Gastroesophageal sphincter (tissue), 4 donors: ENCODE measurements at regions not wholly inside any gene's neighbourhood (a gene's known extent, or its start where the extent isn't known, plus 50 kb on each side); places are given as distances from the start of the nearest gene placed in this dataset.

ENCODE experiments used
- ATAC-seq: fragments of 150-250 bp; one replicate; pipeline ENCODE4 v1.9.1; 2016; ENCODE audit warnings: mild to moderate bottlenecking, moderate library complexity
- H3K27ac ChIP-seq, 4 donors: fragments of 200-600 bp; sonication (generic) in 3 of 4; 1 replicate in 3 of 4; 2 replicates in 1 of 4; pipeline ENCODE4 v1.5.1; 2016 to 2019
- H3K27me3 ChIP-seq: fragments of 200-600 bp; sonication (generic); one replicate; pipeline ENCODE4 v1.5.1; 2019
- H3K36me3 ChIP-seq, 2 donors: fragments of 200-600 bp; sonication (generic); one replicate each; pipeline ENCODE4 v1.5.1; 2019; ENCODE audit warnings: control low read depth in 1 of 2
- H3K4me1 ChIP-seq, 3 donors: fragments of 200-600 bp; sonication (generic); 1 replicate in 2 of 3; 2 replicates in 1 of 3; pipeline ENCODE4 v1.5.1; 2016 to 2019; ENCODE audit warnings: control low read depth in 2 of 3
- H3K4me3 ChIP-seq, 2 donors: fragments of 200-600 bp; sonication (generic); one replicate each; pipeline ENCODE4 v1.5.1; 2019; ENCODE audit warnings: mild to moderate bottlenecking in 1 of 2, moderate library complexity in 1 of 2
- H3K9me3 ChIP-seq, 3 donors: fragments of 200-600 bp; sonication (generic); one replicate each; pipeline ENCODE4 v1.5.1; 2017 to 2019; ENCODE audit warnings: control low read depth in 2 of 3
- CTCF ChIP-seq, 4 experiments: fragments of 200-600 bp in 2 of 4; fragments of 450-650 bp in 2 of 4; sonication (generic) in 1 of 4; IDR thresholded peaks; one replicate each; pipeline ENCODE4 v1.5.1; 2017 to 2019; ENCODE audit warnings: antibody characterized with exemption in 4 of 4, mild to moderate bottlenecking in 2 of 4, moderate library complexity in 2 of 4
- EP300 ChIP-seq: sonication (generic); formaldehyde crosslinking; IDR thresholded peaks from one replicate; pipeline ENCODE4 v1.6.1; 2017; ENCODE audit warnings: antibody characterized with exemption, mild to moderate bottlenecking
- POLR2A ChIP-seq, 2 donors: fragments of 450-650 bp; IDR thresholded peaks; one replicate each; pipeline ENCODE4 v1.6.1; 2017; ENCODE audit warnings: antibody characterized with exemption in 2 of 2, mild to moderate bottlenecking in 2 of 2, moderate library complexity in 1 of 2
- POLR2AphosphoS5 ChIP-seq: sonication (generic); formaldehyde crosslinking; IDR thresholded peaks from one replicate; pipeline ENCODE4 v1.6.1; 2017; ENCODE audit warnings: antibody characterized with exemption
- WGBS, 2 donors: methylation state at CpG; one replicate each; pipeline ENCODE4 v1.1.5; 2018; ENCODE audit warnings: low coverage in 1 of 2; 5-methylcytosine and 5-hydroxymethylcytosine counted together

- no peaks in the 10 kb centered on the region for H3K36me3 ChIP-seq
- no peak for ATAC-seq
- TF ChIP-seq CTCF (IDR thresholded peaks at IDR 0.05): no peak
- TF ChIP-seq POLR2AphosphoS5: no peak
- no peak for TF ChIP-seq POLR2A (IDR thresholded peaks at IDR 0.05)
- no peak for TF ChIP-seq EP300
- no peaks in the 10 kb centered on the region for H3K9me3 ChIP-seq
- no peaks in the 10 kb centered on the region for H3K27me3 ChIP-seq
- H3K4me3 ChIP-seq: no peak overlapping the region
- no peaks in the 10 kb centered on the region for H3K4me1 ChIP-seq
- H3K27ac ChIP-seq: no peak overlapping the region
- 57 to 86% methylated on average over 5 of the region's 5 CpGs for WGBS, 2 donors
Observed at GRCh38 chr5:165351342-165351741, 1845.9 kb downstream of the MAT2B start.

- H3K4me3 ChIP-seq: no peak overlapping the region
- TF ChIP-seq CTCF (IDR thresholded peaks at IDR 0.05): no peak
- no peak for TF ChIP-seq POLR2AphosphoS5
- no peak for TF ChIP-seq POLR2A (IDR thresholded peaks at IDR 0.05)
- TF ChIP-seq EP300: no peak
- H3K36me3 ChIP-seq: no peaks in the 10 kb centered on the region
- no peaks in the 10 kb centered on the region for H3K27me3 ChIP-seq
- no peak for ATAC-seq
- H3K4me1 ChIP-seq: no peaks in the 10 kb centered on the region
- no peak overlapping the region for H3K27ac ChIP-seq
- H3K9me3 ChIP-seq: no peaks in the 10 kb centered on the region
- WGBS, 2 donors: 50 to 65% methylated on average over 4 of the region's 4 CpGs
Observed at GRCh38 chr5:165360366-165360765, 1854.9 kb downstream of the MAT2B start.

GRCh38 chr5:165360784-165361542 is 1855.5 kb downstream of the MAT2B start:
- no peak overlapping the region for H3K4me3 ChIP-seq
- no peaks in the 10 kb centered on the region for H3K36me3 ChIP-seq
- TF ChIP-seq POLR2AphosphoS5 (no peak), EP300 (no peak), POLR2A (IDR thresholded peaks at IDR 0.05) (no peak), CTCF (IDR thresholded peaks at IDR 0.05) (no peak)
- H3K4me1 ChIP-seq: no peaks in the 10 kb centered on the region
- H3K27me3 ChIP-seq: no peaks in the 10 kb centered on the region
- 26 to 50% methylated on average over 5 to 9 of the region's 9 CpGs for WGBS, 2 donors
- no peak for ATAC-seq
- no peak overlapping the region for H3K27ac ChIP-seq
- H3K9me3 ChIP-seq: no peaks in the 10 kb centered on the region

GRCh38 chr5:165370233-165370632 is 1864.8 kb downstream of the MAT2B start:
- no peak for ATAC-seq
- H3K27ac ChIP-seq: no peak overlapping the region
- no peaks in the 10 kb centered on the region for H3K27me3 ChIP-seq
- TF ChIP-seq POLR2AphosphoS5: no peak
- TF ChIP-seq POLR2A (IDR thresholded peaks at IDR 0.05): no peak
- TF ChIP-seq EP300: no peak
- TF ChIP-seq CTCF (IDR thresholded peaks at IDR 0.05): no peak
- no peak overlapping the region for H3K4me3 ChIP-seq
- no peaks in the 10 kb centered on the region for H3K9me3 ChIP-seq
- no peaks in the 10 kb centered on the region for H3K36me3 ChIP-seq
- no peaks in the 10 kb centered on the region for H3K4me1 ChIP-seq
- 83 to 85% methylated on average over 4 of the region's 4 CpGs for WGBS, 2 donors

GRCh38 chr5:165370794-165371193 is 1865.4 kb downstream of the MAT2B start:
- H3K4me1 ChIP-seq: no peaks in the 10 kb centered on the region
- H3K4me3 ChIP-seq: no peak overlapping the region
- ATAC-seq: no peak
- TF ChIP-seq POLR2A (IDR thresholded peaks at IDR 0.05) (no peak), EP300 (no peak), POLR2AphosphoS5 (no peak), CTCF (IDR thresholded peaks at IDR 0.05) (no peak)
- H3K36me3 ChIP-seq: no peaks in the 10 kb centered on the region
- WGBS, 2 donors: 82 to 95% methylated on average over 1 of the region's 1 CpG
- no peaks in the 10 kb centered on the region for H3K27me3 ChIP-seq
- H3K27ac ChIP-seq: no peak overlapping the region
- H3K9me3 ChIP-seq: no peaks in the 10 kb centered on the region
